ENCODE measurements at regions not wholly inside any gene's neighbourhood (a gene's known extent, or its start where the extent isn't known, plus 50 kb on each side); places are given as distances from the start of the nearest gene placed in this dataset.

DNA sequence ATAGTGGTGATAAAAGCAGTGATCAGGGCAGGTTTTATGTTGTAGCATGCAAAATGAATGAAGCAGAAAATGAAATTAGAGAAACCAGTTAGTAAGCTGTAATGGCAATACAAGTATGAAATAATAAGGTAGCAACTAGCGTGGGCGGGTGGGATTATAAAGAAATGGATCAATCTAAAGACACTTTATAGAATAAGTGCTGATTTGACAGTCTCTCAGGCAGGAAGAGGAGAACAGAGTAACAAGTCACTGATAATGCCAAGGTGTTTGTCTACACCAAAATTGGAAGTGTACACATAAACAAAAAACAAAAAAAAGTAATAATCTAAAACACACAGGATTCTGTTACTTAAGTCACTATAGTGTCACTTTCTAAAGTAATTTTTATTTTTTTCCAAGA is 51.0 kb upstream of the PCBP1 start:
- no peak for DNase-seq
- Histone ChIP-seq H3K4me1 (ENCODE audit: insufficient read depth, low read length) (no peaks in the 10 kb centered on the region), H3K36me3 (ENCODE audit: insufficient read depth, low read length) (no peaks in the 10 kb centered on the region), H3K9me3 (ENCODE audit: control insufficient read depth in 1 of 2, low read length in 2 of 2) (no peaks in the 10 kb centered on the region), H3K27me3 (ENCODE audit: insufficient read depth, low read length) (no peaks in the 10 kb centered on the region), H3K4me3 (ENCODE audit: low read length in 2 of 2) (no peak overlapping the region), H3K27ac (ENCODE audit: low read depth, low read length) (no peak overlapping the region)
- Mint-ChIP-seq H3K27me3 (no peaks in the 10 kb centered on the region), H3K4me3 (no peak overlapping the region), H3K9me3 (no peaks in the 10 kb centered on the region), H3K4me1 (peaks cover 3 to 21% (median 7%) of the 10 kb centered on the region in 4 donors), H3K27ac (peak overlapping the region in 3 of 7 donors; percentile 9 to 25 (median 10)), H3K36me3 (peaks cover 22 to 28% of the 10 kb centered on the region in 2 donors)
- POLR2A ChIA-PET (ENCODE audit: partially characterized antibody): no interaction called here
- CTCF ChIA-PET (ENCODE audit: partially characterized antibody): no interaction called here
- intact Hi-C loops (cut with micrococcal nuclease): no loop called here

- no peak overlapping the region for H3K4me3 Mint-ChIP-seq
- H3K27ac Mint-ChIP-seq: peak overlapping the region in 2 of 7 donors; percentile 9 to 67
These were observed 51.9 kb upstream of the PCBP1 start for GRCh38 chr2:70035344-70035844.

DNA sequence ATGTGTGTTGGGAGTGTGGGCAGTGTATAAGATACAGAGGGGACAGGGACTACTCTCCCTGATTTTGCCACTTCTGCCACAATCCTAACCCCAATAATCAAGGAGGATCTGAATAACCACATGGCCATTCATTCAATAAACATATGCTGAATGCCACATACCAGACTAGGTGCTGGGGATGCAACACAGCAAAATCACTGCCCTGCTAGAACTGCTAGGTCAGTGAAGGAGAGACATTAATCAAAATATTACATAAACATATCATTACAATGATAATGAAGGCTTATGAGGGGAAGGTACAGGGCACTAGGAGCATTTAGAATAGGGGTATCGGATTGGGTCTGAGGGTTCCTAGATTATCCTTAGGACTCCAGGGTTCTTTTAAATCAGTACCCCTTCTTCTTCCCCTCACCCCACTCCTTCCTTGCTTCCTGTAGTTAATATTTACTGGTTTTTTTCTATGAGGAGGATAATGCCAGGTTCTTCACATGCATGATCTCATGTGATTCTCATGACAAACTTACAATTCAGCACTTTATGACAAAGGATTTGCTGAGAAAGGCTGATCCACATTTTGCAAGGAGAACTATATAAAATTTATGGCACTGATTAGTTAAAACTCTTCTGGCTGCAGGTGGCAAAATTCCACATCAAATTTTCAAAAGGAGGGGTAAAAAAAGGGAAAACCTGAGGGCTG is 56.4 kb upstream of the PCBP1 start:
- H3K27ac Mint-ChIP-seq: peak overlapping the region in 1 of 7 donors; percentile 62
- peaks cover 0 to 10% (median 5%) of the 10 kb centered on the region in 4 donors for H3K4me1 Mint-ChIP-seq
- H3K27me3 ChIP-seq (ENCODE audit: insufficient read depth, low read length): no peaks in the 10 kb centered on the region
- H3K27ac ChIP-seq (ENCODE audit: low read depth, low read length): no peak overlapping the region
- intact Hi-C loops (cut with micrococcal nuclease): no loop called here
- H3K9me3 Mint-ChIP-seq: no peaks in the 10 kb centered on the region
- H3K36me3 Mint-ChIP-seq: peaks cover 30 to 38% of the 10 kb centered on the region in 2 donors
- H3K4me3 ChIP-seq (ENCODE audit: low read length in 2 of 2): no peak overlapping the region
- ChIA-PET POLR2A (ENCODE audit: partially characterized antibody) (no interaction called here), CTCF (ENCODE audit: partially characterized antibody) (interaction anchor here (1.7 kb wide), 1 partner anchor 10 kb away, joined by 4 read pairs; no protein-coding TSS in a partner anchor)
- no peak overlapping the region for H3K4me3 Mint-ChIP-seq
- no peaks in the 10 kb centered on the region for H3K4me1 ChIP-seq (ENCODE audit: insufficient read depth, low read length)
- no peak for DNase-seq
- H3K9me3 ChIP-seq (ENCODE audit: control insufficient read depth in 1 of 2, low read length in 2 of 2): no peaks in the 10 kb centered on the region
- no peaks in the 10 kb centered on the region for H3K27me3 Mint-ChIP-seq
- H3K36me3 ChIP-seq (ENCODE audit: insufficient read depth, low read length): no peaks in the 10 kb centered on the region

More at GRCh38 chr2:70035344-70035844, 51.9 kb upstream of the PCBP1 start:
- H3K4me1 Mint-ChIP-seq: peaks cover 3 to 21% (median 7%) of the 10 kb centered on the region in 4 donors
- no peaks in the 10 kb centered on the region for H3K9me3 ChIP-seq (ENCODE audit: control insufficient read depth in 1 of 2, low read length in 2 of 2)
- POLR2A ChIA-PET (ENCODE audit: partially characterized antibody): interaction anchor here (0.6 to 0.9 kb wide), 3 partner anchors 30 to 472 kb away, joined by 3 to 4 read pairs (median 3); no protein-coding TSS in a partner anchor
- DNase-seq: no peak
- H3K27me3 ChIP-seq (ENCODE audit: insufficient read depth, low read length): no peaks in the 10 kb centered on the region
- intact Hi-C loops (cut with micrococcal nuclease): no loop called here
- no peaks in the 10 kb centered on the region for H3K27me3 Mint-ChIP-seq
- CTCF ChIA-PET (ENCODE audit: partially characterized antibody): no interaction called here
- no peaks in the 10 kb centered on the region for H3K9me3 Mint-ChIP-seq
- H3K36me3 Mint-ChIP-seq: peaks cover 31 to 34% of the 10 kb centered on the region in 2 donors
- no peak overlapping the region for H3K4me3 ChIP-seq (ENCODE audit: low read length in 2 of 2)
- H3K36me3 ChIP-seq (ENCODE audit: insufficient read depth, low read length): no peaks in the 10 kb centered on the region
- no peaks in the 10 kb centered on the region for H3K4me1 ChIP-seq (ENCODE audit: insufficient read depth, low read length)
- no peak overlapping the region for H3K27ac ChIP-seq (ENCODE audit: low read depth, low read length)

GRCh38 chr2:70029814-70030409 is 57.4 kb upstream of the PCBP1 start:
- intact Hi-C loops (cut with micrococcal nuclease): no loop called here
- no peaks in the 10 kb centered on the region for H3K4me1 ChIP-seq (ENCODE audit: insufficient read depth, low read length)
- no peak overlapping the region for H3K4me3 ChIP-seq (ENCODE audit: low read length in 2 of 2)
- H3K36me3 Mint-ChIP-seq: peaks cover 32 to 37% of the 10 kb centered on the region in 2 donors
- H3K4me3 Mint-ChIP-seq: no peak overlapping the region
- no peaks in the 10 kb centered on the region for H3K27me3 ChIP-seq (ENCODE audit: insufficient read depth, low read length)
- no peaks in the 10 kb centered on the region for H3K9me3 ChIP-seq (ENCODE audit: control insufficient read depth in 1 of 2, low read length in 2 of 2)
- CTCF ChIA-PET (ENCODE audit: partially characterized antibody): interaction anchor here (1.0 to 1.7 kb wide), 2 partner anchors 11 to 41 kb away, joined by 3 to 4 read pairs; no protein-coding TSS in a partner anchor
- DNase-seq: no peak
- H3K27me3 Mint-ChIP-seq: no peaks in the 10 kb centered on the region
- POLR2A ChIA-PET (ENCODE audit: partially characterized antibody): no interaction called here
- H3K27ac Mint-ChIP-seq: peak overlapping the region in 1 of 7 donors; percentile 7
- peaks cover 0 to 10% (median 3%) of the 10 kb centered on the region in 4 donors for H3K4me1 Mint-ChIP-seq
- H3K27ac ChIP-seq (ENCODE audit: low read depth, low read length): no peak overlapping the region
- H3K36me3 ChIP-seq (ENCODE audit: insufficient read depth, low read length): no peaks in the 10 kb centered on the region
- no peaks in the 10 kb centered on the region for H3K9me3 Mint-ChIP-seq

DNA sequence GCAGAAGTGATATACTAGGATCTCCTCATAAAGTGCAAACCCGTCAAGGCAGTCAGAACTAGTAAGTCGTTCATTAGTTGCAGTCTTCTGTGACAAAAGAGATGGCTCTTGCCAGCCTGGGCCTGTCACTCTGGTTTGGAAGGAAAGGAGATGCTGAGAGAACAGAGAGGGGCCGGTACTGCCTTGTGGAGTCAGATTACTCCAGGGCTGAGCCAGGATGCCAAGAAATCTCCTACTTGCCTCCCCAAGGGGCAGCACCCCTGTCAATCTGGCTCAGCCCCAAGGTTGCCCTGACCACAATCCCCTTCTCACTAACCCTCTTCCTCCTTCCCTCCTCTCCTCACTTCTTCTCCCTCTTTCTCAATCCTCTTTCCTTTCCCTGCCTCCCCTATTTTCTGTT is 62.9 kb upstream of the ASPRV1 start:
- intact Hi-C loops (cut with micrococcal nuclease): no loop called here

GRCh38 chr2:70019096-70019495 is 57.7 kb upstream of the ASPRV1 start:
- intact Hi-C loops (cut with micrococcal nuclease): no loop called here

More for the DNA sequence above, 62.9 kb upstream of the ASPRV1 start:
- no peak for DNase-seq
- peaks cover 23 to 43% of the 10 kb centered on the region in 2 donors for H3K36me3 Mint-ChIP-seq
- Histone ChIP-seq H3K27ac (ENCODE audit: low read depth, low read length) (no peak overlapping the region), H3K9me3 (ENCODE audit: control insufficient read depth in 1 of 2, low read length in 2 of 2) (no peaks in the 10 kb centered on the region), H3K4me3 (ENCODE audit: low read length in 2 of 2) (no peak overlapping the region), H3K36me3 (ENCODE audit: insufficient read depth, low read length) (no peaks in the 10 kb centered on the region), H3K4me1 (ENCODE audit: insufficient read depth, low read length) (no peaks in the 10 kb centered on the region), H3K27me3 (ENCODE audit: insufficient read depth, low read length) (no peaks in the 10 kb centered on the region)
- H3K27me3 Mint-ChIP-seq: no peaks in the 10 kb centered on the region
- H3K4me3 Mint-ChIP-seq: no peak overlapping the region
- peaks cover 0 to under 1% (median 0%) of the 10 kb centered on the region in 8 donors for H3K9me3 Mint-ChIP-seq
- ChIA-PET CTCF (ENCODE audit: partially characterized antibody) (interaction anchor here (0.6 to 1.2 kb wide), 3 partner anchors 9 to 47 kb away, joined by 3 to 4 read pairs (median 3); no protein-coding TSS in a partner anchor), POLR2A (ENCODE audit: partially characterized antibody) (interaction anchor here (1.4 kb wide), 1 partner anchor 19 kb away, joined by 3 read pairs; no protein-coding TSS in a partner anchor)
- H3K27ac Mint-ChIP-seq: peak overlapping the region in 1 of 7 donors; percentile 24
- peaks cover 0 to 3% (median 1%) of the 10 kb centered on the region in 4 donors for H3K4me1 Mint-ChIP-seq

GRCh38 chr2:70017962-70018361 is 56.5 kb upstream of the ASPRV1 start:
- ChIA-PET CTCF (ENCODE audit: partially characterized antibody) (no interaction called here), POLR2A (ENCODE audit: partially characterized antibody) (no interaction called here)
- DNase-seq: no peak
- Mint-ChIP-seq H3K4me1 (peaks cover 7 to 16% (median 12%) of the 10 kb centered on the region in 4 donors), H3K27me3 (no peaks in the 10 kb centered on the region), H3K4me3 (no peak overlapping the region), H3K9me3 (peaks cover 0 to 3% (median 0%) of the 10 kb centered on the region in 8 donors), H3K27ac (no peak overlapping the region), H3K36me3 (peaks cover 45 to 49% of the 10 kb centered on the region in 2 donors)
- Histone ChIP-seq H3K27me3 (ENCODE audit: insufficient read depth, low read length) (no peaks in the 10 kb centered on the region), H3K4me3 (ENCODE audit: low read length in 2 of 2) (no peak overlapping the region), H3K4me1 (ENCODE audit: insufficient read depth, low read length) (no peaks in the 10 kb centered on the region), H3K36me3 (ENCODE audit: insufficient read depth, low read length) (no peaks in the 10 kb centered on the region), H3K27ac (ENCODE audit: low read depth, low read length) (no peak overlapping the region), H3K9me3 (ENCODE audit: control insufficient read depth in 1 of 2, low read length in 2 of 2) (no peaks in the 10 kb centered on the region)
- intact Hi-C loops (cut with micrococcal nuclease): no loop called here

More at GRCh38 chr2:70019096-70019495, 57.7 kb upstream of the ASPRV1 start:
- no peak for DNase-seq
- Mint-ChIP-seq H3K4me3 (no peak overlapping the region), H3K27me3 (no peaks in the 10 kb centered on the region), H3K4me1 (peaks cover 7 to 16% (median 12%) of the 10 kb centered on the region in 4 donors), H3K36me3 (peaks cover 40 to 52% of the 10 kb centered on the region in 2 donors), H3K27ac (no peak overlapping the region), H3K9me3 (peaks cover 0 to 3% (median 0%) of the 10 kb centered on the region in 8 donors)
- Histone ChIP-seq H3K27ac (ENCODE audit: low read depth, low read length) (no peak overlapping the region), H3K9me3 (ENCODE audit: control insufficient read depth in 1 of 2, low read length in 2 of 2) (no peaks in the 10 kb centered on the region), H3K36me3 (ENCODE audit: insufficient read depth, low read length) (no peaks in the 10 kb centered on the region), H3K4me1 (ENCODE audit: insufficient read depth, low read length) (no peaks in the 10 kb centered on the region), H3K4me3 (ENCODE audit: low read length in 2 of 2) (no peak overlapping the region), H3K27me3 (ENCODE audit: insufficient read depth, low read length) (no peaks in the 10 kb centered on the region)
- ChIA-PET POLR2A (ENCODE audit: partially characterized antibody) (no interaction called here), CTCF (ENCODE audit: partially characterized antibody) (no interaction called here)

Measured in CD4-positive, alpha-beta memory T cell (primary cell).